ENCODE measurements at regions not wholly inside any gene's neighbourhood (a gene's known extent, or its start where the extent isn't known, plus 50 kb on each side); places are given as distances from the start of the nearest gene placed in this dataset.

DNA sequence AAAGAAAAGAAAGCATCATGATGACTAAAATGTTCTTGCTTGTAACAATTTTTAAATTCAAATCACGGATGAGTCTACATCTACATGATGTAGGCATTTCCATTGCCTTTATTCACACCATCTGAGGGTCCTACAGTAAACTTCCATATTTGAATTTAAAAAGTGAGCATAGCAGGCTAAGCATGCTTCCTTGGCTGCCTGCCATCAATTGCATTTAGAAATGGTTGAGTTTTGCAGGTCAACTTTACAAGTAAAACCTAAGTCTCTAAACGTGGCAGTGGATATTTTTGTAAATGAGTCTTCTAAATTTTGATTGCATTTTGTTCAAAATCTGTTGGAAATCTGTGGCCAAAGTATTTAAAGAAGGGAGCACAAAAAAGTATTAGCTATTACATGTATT, 136.5 kb upstream of the PTCH1 start:
- TF ChIP-seq EZH2phosphoT487 (IDR thresholded peaks at IDR 0.05; ENCODE audit: borderline replicate concordance) (no peak), SRF (IDR thresholded peaks at IDR 0.05; ENCODE audit: low read depth) (no peak), ZFX (IDR thresholded peaks at IDR 0.05) (no peak), SP1 (IDR thresholded peaks at IDR 0.05; ENCODE audit: low read depth) (no peak), POLR2AphosphoS5 (IDR thresholded peaks at IDR 0.05; ENCODE audit: low read depth, low read length) (no peak), TCF7L2 (IDR thresholded peaks at IDR 0.05; ENCODE audit: borderline replicate concordance, extremely low read depth, insufficient read depth, insufficient read length) (no peak), POLR2A (IDR thresholded peaks at IDR 0.05; ENCODE audit: borderline replicate concordance, extremely low read depth, insufficient read depth, insufficient read length) (no peak), EZH2 (IDR thresholded peaks at IDR 0.05) (no peak)
- TF ChIP-seq, protein P1, sequence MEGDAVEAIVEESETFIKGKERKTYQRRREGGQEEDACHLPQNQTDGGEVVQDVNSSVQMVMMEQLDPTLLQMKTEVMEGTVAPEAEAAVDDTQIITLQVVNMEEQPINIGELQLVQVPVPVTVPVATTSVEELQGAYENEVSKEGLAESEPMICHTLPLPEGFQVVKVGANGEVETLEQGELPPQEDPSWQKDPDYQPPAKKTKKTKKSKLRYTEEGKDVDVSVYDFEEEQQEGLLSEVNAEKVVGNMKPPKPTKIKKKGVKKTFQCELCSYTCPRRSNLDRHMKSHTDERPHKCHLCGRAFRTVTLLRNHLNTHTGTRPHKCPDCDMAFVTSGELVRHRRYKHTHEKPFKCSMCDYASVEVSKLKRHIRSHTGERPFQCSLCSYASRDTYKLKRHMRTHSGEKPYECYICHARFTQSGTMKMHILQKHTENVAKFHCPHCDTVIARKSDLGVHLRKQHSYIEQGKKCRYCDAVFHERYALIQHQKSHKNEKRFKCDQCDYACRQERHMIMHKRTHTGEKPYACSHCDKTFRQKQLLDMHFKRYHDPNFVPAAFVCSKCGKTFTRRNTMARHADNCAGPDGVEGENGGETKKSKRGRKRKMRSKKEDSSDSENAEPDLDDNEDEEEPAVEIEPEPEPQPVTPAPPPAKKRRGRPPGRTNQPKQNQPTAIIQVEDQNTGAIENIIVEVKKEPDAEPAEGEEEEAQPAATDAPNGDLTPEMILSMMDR (IDR thresholded peaks at IDR 0.05 in 2 of 3, conservative IDR thresholded peaks at IDR 0.05 in 1 of 3; ENCODE audit: borderline replicate concordance in 1 of 3, insufficient read depth in 1 of 3, low read depth in 2 of 3, low read length in 2 of 3): no peak
- TF ChIP-seq, protein P2, sequence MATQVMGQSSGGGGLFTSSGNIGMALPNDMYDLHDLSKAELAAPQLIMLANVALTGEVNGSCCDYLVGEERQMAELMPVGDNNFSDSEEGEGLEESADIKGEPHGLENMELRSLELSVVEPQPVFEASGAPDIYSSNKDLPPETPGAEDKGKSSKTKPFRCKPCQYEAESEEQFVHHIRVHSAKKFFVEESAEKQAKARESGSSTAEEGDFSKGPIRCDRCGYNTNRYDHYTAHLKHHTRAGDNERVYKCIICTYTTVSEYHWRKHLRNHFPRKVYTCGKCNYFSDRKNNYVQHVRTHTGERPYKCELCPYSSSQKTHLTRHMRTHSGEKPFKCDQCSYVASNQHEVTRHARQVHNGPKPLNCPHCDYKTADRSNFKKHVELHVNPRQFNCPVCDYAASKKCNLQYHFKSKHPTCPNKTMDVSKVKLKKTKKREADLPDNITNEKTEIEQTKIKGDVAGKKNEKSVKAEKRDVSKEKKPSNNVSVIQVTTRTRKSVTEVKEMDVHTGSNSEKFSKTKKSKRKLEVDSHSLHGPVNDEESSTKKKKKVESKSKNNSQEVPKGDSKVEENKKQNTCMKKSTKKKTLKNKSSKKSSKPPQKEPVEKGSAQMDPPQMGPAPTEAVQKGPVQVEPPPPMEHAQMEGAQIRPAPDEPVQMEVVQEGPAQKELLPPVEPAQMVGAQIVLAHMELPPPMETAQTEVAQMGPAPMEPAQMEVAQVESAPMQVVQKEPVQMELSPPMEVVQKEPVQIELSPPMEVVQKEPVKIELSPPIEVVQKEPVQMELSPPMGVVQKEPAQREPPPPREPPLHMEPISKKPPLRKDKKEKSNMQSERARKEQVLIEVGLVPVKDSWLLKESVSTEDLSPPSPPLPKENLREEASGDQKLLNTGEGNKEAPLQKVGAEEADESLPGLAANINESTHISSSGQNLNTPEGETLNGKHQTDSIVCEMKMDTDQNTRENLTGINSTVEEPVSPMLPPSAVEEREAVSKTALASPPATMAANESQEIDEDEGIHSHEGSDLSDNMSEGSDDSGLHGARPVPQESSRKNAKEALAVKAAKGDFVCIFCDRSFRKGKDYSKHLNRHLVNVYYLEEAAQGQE (IDR thresholded peaks at IDR 0.05; ENCODE audit: low read depth): no peak
